ENCODE measurements at regions not wholly inside any gene's neighbourhood (a gene's known extent, or its start where the extent isn't known, plus 50 kb on each side); places are given as distances from the start of the nearest gene placed in this dataset.
A peak's percentile ranks its signal among the peaks of the same experiment; 100 is the strongest.

DNA sequence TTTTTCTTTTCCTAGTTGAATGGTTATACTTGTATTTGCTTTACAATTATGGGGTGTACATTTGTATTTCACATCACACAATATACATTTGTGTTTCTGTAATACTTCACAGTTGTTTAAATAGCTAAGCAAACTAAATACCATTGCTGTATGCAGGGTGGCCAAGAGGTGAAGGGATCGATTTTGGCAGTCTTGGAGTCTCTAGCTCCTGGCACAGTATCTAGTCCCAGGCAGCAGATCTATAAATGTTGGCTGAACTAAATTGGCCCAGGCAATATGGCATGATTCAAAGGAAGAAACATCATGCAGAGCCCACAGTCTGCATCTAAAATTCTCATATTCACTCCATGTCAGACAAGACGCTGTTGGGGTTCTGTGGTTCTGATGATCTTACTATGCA, 110.1 kb upstream of the GPBP1 start:
- H3K9me1 ChIP-seq (ENCODE audit: control insufficient read depth, extremely low read depth, insufficient read depth, low read length), result no peaks in the 10 kb centered on the region
- no peaks in the 10 kb centered on the region for H3K36me3 ChIP-seq (ENCODE audit: control insufficient read depth in 2 of 2, extremely low read depth in 1 of 2, insufficient read depth in 2 of 2, low read length in 2 of 2)
- TF ChIP-seq, protein P1, sequence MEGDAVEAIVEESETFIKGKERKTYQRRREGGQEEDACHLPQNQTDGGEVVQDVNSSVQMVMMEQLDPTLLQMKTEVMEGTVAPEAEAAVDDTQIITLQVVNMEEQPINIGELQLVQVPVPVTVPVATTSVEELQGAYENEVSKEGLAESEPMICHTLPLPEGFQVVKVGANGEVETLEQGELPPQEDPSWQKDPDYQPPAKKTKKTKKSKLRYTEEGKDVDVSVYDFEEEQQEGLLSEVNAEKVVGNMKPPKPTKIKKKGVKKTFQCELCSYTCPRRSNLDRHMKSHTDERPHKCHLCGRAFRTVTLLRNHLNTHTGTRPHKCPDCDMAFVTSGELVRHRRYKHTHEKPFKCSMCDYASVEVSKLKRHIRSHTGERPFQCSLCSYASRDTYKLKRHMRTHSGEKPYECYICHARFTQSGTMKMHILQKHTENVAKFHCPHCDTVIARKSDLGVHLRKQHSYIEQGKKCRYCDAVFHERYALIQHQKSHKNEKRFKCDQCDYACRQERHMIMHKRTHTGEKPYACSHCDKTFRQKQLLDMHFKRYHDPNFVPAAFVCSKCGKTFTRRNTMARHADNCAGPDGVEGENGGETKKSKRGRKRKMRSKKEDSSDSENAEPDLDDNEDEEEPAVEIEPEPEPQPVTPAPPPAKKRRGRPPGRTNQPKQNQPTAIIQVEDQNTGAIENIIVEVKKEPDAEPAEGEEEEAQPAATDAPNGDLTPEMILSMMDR (optimal IDR thresholded peaks at IDR 0.05 in 1 of 3, IDR thresholded peaks at IDR 0.05 in 1 of 3, conservative IDR thresholded peaks at IDR 0.05 in 1 of 3; ENCODE audit: extremely low read depth in 1 of 3, insufficient read depth in 2 of 3, low read length in 3 of 3), result no peak
- no peak for TF ChIP-seq EZH2 (IDR thresholded peaks at IDR 0.05; ENCODE audit: low read length)
- no peaks in the 10 kb centered on the region for H3K79me2 ChIP-seq (ENCODE audit: control insufficient read depth, insufficient read depth, low read length)
- no peak overlapping the region for H3K4me3 ChIP-seq (ENCODE audit: control insufficient read depth in 2 of 3, extremely low read depth in 1 of 3, insufficient read depth in 2 of 3, low read depth in 1 of 3, low read length in 3 of 3)
- no peak overlapping the region for H2AFZ ChIP-seq (ENCODE audit: control insufficient read depth, low read length)
- dilution Hi-C loops (cut with MboI; ENCODE audit: extremely low pct_ligation_motif_present, low sequenced_read_pairs), result no loop called here
- H3K4me1 ChIP-seq (ENCODE audit: control insufficient read depth, extremely low read depth, insufficient read depth, low read length), result peaks cover 8% of the 10 kb centered on the region
- no peaks in the 10 kb centered on the region for H3K9me3 ChIP-seq (ENCODE audit: control insufficient read depth, low read depth, low read length)
- FAIRE-seq, result no peak
- H3K4me2 ChIP-seq (ENCODE audit: control insufficient read depth, extremely low read depth, insufficient read depth, low read depth, low read length), result no peak overlapping the region
- no peak for DNase-seq (ENCODE audit: low read depth, low spot score)
- H4K20me1 ChIP-seq (ENCODE audit: control insufficient read depth, extremely low read depth, insufficient read depth, low read length), result no peaks in the 10 kb centered on the region
- no peak overlapping the region for H3K27ac ChIP-seq (ENCODE audit: control insufficient read depth, insufficient read depth, low read length)
- no peaks in the 10 kb centered on the region for H3K27me3 ChIP-seq (ENCODE audit: control insufficient read depth, extremely low read depth, insufficient read depth, low read length)
- H3K9ac ChIP-seq (ENCODE audit: control insufficient read depth, extremely low read depth, insufficient read depth, low read length), result no peak overlapping the region

DNA sequence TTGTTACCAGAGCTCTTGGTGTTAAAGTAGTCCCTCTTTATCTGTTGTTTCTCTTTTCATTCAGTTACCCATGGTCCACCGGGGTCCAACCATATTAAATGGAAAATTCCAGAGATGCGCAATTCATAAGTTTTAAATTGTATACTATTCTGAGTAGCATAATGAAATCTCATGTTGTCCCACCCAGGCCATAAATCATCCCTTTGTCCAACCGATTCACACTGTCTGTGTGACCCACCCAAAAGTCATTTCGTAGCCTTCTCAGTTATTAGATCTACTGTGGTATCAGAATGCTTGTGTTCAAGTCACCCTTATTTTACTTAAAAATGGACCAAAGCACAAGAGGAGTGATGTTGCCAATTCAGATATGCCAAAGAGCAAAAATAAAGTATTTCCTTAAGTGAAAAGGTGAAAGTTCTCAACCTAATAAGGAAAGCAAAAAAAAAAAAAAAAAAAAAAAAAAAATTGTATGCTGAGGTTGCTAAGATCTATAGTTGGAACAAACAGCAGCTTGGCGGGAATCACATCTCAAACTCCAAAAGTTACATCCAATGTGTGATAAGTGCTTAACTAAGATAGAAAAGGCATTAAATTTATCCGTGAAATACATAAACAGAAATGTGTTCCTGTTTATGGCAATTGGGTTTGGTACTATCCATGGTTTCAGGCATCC, 106.8 kb upstream of the GPBP1 start:
- Histone ChIP-seq H3K4me1 (ENCODE audit: control insufficient read depth, extremely low read depth, insufficient read depth, low read length) (peaks cover 8% of the 10 kb centered on the region), H3K4me3 (ENCODE audit: control insufficient read depth in 2 of 3, extremely low read depth in 1 of 3, insufficient read depth in 2 of 3, low read depth in 1 of 3, low read length in 3 of 3) (no peak overlapping the region), H3K79me2 (ENCODE audit: control insufficient read depth, insufficient read depth, low read length) (no peaks in the 10 kb centered on the region), H4K20me1 (ENCODE audit: control insufficient read depth, extremely low read depth, insufficient read depth, low read length) (no peaks in the 10 kb centered on the region), H3K9me1 (ENCODE audit: control insufficient read depth, extremely low read depth, insufficient read depth, low read length) (no peaks in the 10 kb centered on the region), H3K4me2 (ENCODE audit: control insufficient read depth, extremely low read depth, insufficient read depth, low read depth, low read length) (peak overlapping the region; percentile 3), H3K27ac (ENCODE audit: control insufficient read depth, insufficient read depth, low read length) (no peak overlapping the region), H3K36me3 (ENCODE audit: control insufficient read depth in 2 of 2, extremely low read depth in 1 of 2, insufficient read depth in 2 of 2, low read length in 2 of 2) (no peaks in the 10 kb centered on the region), H3K9ac (ENCODE audit: control insufficient read depth, extremely low read depth, insufficient read depth, low read length) (no peak overlapping the region), H3K27me3 (ENCODE audit: control insufficient read depth, extremely low read depth, insufficient read depth, low read length) (no peaks in the 10 kb centered on the region), H3K9me3 (ENCODE audit: control insufficient read depth, low read depth, low read length) (peaks cover 2% of the 10 kb centered on the region), H2AFZ (ENCODE audit: control insufficient read depth, low read length) (no peak overlapping the region)
- DNase-seq (ENCODE audit: low read depth, low spot score) (no peak), FAIRE-seq (no peak)
- no peak for TF ChIP-seq EZH2 (IDR thresholded peaks at IDR 0.05; ENCODE audit: low read length)
- TF ChIP-seq, protein P1 (optimal IDR thresholded peaks at IDR 0.05 in 1 of 3, IDR thresholded peaks at IDR 0.05 in 1 of 3, conservative IDR thresholded peaks at IDR 0.05 in 1 of 3; ENCODE audit: extremely low read depth in 1 of 3, insufficient read depth in 2 of 3, low read length in 3 of 3), result no peak
- dilution Hi-C loops (cut with MboI; ENCODE audit: extremely low pct_ligation_motif_present, low sequenced_read_pairs), result no loop called here
